HG02852 (cell line): ENCODE measurements at regions not wholly inside any gene's neighbourhood (a gene's known extent, or its start where the extent isn't known, plus 50 kb on each side); places are given as distances from the start of the nearest gene placed in this dataset.

Experiments
- ATAC-seq: cut with Tn5 transposase; IDR thresholded peaks from one replicate; pipeline ENCODE4 v1.9.1; 2021; ENCODE audit warnings: mild to moderate bottlenecking, moderate library complexity; ENCODE audit not compliant: unreplicated experiment

DNA sequence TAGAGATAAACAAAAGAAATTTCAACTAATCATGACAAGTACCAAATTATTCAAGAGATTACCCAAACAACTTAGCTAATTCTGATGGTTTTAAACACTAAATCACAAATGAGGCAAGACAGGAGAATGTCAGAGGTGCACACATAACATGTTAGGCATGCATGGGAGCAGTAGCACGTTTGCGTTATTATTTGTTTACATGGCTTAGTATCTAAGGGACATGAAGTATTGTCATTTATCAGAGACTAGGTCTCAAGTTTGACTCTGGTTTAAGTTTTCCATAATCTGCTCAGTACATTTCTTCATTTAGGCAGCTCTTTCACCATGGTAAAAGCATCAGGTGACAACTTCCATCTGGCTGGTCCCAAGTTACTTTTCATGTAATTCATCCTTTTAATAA is 244.1 kb upstream of the TNC start:
- no peak for ATAC-seq

DNA sequence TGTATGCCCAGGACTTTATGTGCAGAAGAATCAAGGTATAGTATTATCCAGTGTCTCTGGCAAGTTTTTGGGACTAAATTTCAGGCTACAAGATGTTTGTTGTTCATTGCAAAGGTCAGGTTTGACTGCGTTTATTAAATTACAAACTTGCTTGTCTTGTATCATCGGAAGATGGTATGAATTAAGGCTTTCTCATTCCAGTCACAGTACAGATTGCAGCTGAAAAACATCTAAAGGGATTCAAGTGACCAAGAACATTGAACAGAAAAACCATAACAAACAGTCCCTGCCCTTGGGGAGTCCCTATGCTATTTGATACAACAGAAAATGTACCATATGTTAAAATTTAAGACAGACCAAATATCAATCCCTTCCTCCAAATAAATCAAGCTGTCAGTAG is 244.7 kb upstream of the TNC start:
- ATAC-seq: no peak

DNA sequence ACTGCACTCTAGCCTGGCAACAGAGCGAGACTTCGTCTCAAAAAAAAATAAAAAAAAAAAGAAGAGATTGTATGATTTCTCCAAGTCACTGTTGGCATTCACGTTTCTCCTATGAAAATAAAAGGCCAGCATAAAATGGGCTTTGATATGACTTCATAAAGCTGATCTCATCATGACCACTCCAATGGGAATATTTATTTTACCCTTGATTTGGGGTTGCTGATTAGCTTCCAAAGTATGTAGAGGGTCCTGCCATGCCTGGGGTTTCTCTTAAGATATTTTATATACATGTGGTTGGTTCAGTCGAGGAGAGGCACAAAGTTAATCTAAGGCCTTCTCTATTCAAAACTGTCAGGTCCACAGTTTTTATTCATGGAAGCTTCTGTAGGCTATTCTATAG is 247.0 kb upstream of the TNC start:
- ATAC-seq: no peak

DNA sequence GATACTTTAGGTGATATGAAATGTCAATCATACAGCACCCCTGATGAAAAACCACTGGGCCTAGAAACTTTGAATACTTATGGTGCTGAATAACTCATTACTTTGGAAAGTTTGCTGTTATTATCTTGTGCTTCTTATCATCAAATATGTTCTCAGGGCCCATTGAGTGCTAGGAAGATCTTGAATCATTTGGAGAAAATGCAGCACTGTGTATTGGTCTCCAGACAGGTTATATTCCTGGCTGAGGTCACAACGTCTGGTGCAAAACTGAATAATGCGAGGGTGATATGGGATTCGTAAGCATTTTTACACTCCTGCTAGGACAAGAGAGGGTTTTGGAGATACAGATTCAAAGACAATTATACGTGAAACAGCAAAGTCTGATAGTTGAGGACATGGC is 249.4 kb upstream of the TNC start:
- no peak for ATAC-seq

DNA sequence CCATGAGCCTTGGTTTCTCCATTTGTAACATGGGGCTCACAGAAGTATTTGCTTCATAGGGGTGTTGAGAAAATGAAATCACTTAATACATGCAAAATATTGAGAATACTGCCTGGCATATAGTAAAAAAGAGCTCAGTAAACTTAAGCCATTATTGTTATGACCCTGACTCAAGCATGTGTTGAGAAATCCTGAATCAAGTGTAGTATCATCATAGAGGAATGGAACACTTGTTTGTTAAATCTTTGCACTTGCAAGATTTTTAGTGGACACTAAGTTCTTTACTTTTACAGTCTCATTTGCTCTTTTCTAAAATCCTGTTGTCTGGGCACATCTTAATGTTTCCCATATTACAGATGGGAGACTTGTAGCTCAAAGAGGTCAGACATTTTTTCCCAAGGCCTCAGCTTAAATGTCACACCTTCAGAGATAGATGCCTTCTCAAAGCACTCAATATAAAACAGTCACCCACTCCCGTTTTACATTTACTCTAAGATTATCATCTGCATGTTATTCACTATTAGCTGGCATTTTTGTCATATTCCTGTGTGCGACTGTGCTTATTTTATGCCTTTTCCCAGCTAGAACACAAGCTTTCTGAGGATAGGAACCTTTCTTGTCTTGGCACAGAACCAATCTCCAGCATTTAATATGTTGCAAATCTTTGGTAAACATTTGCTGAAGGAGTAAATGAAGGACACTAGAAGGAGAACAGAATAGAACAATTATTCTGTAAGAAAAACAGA is 250.0 kb upstream of the TNC start:
- no peak for ATAC-seq

DNA sequence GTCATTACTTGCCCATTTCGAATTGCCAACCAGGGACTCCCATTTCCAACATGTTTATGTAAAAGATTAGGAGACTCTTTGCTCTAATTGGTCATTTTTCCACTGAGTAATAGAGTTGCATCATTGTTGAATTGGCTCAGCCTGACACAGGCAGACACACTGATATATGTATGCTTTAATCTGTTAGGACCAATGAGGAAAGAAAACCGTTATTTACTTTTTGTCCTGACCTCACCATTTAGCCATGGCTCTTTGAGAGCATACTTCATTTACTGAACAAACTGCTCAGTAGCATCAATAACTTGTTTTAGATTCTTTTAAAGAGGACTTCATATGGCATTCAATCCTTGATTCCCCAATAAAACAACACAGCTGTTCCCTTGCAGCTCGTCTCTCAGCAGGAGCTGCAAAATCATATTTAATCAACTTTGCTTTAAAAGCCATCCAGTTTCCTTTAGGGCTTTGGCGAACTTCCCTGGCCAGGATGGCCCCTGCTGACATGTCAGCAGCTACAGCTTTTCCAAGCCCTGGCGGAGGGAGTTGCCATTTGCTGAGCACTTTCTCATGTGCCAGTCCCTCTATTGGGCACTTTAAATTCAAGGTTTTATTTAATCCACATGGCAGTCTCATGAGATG is 251.5 kb upstream of the TNC start:
- no peak for ATAC-seq

DNA sequence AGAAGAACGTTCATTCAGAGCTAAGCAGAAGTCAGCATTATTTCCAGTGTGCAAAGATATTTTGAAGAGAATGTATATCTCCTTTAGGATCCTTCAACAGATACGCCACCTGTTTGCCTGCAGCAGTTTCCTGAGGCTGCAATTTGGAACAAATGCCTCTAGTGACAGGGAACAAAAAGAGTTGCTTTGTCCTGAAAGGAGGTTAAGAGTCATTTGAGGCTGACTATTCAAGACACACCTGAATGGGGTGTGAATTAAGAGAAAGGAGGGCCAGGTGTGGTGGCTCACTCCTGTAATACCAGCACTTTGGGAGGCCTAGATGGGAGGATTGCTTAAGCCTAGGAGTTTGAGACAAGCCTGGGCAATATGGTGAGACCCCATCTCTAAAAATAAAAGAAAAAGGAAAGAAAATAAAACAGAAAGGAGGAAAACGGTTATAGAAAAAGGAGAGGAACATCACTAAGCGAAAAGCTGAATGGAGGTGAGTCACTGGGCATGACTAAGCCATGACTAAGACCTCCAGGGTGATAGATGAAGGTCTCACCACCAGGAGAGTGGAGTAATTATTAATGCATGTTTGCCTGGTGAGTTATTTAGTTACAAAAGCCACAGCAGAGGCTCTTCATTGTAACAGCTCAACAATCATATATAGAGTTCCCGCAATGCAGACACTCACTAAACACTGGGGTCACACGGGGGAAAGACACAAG is 255.2 kb upstream of the TNC start:
- no peak for ATAC-seq

DNA sequence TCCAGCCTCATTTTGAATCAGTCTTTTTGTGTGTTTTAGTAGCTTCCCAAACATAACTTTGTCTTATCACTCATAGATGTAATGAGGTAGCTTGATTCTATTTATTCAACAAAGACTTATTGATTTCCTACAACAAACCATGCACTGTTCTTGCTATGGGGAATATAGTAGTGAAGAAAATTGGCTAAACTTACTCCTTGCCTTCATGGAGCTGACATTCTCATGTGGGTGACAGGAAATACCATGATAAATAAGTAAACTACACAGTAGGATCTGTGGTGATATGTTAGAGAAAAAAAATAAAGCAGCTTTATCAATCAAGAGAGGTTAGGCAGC is 255.7 kb upstream of the TNC start:
- ATAC-seq: no peak

DNA sequence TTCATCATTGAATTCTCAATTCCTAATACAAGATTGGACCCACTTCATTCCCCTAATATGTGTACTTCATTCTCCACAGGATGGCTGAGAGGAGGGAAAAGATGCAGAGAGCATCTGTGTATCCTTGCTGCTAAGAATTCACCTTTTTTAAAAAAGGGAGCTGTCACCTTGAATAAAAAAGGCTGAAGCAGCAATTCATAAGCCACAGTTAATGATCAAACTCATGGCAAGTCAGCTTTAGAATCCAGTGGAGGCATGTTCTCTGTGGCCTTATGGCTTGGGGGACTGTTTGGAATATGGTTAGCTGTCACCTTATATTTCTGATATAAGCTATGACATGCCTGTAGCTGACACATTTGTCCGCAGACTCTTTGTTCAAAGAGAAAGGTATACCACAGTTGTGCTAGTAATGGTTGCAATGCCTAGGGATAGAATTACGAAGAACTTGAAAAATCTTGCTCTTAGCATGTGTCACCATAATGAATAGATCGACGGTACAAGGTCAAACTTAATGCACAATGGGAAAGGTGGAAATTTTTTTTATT is 256.8 kb upstream of the TNC start:
- ATAC-seq: no peak

DNA sequence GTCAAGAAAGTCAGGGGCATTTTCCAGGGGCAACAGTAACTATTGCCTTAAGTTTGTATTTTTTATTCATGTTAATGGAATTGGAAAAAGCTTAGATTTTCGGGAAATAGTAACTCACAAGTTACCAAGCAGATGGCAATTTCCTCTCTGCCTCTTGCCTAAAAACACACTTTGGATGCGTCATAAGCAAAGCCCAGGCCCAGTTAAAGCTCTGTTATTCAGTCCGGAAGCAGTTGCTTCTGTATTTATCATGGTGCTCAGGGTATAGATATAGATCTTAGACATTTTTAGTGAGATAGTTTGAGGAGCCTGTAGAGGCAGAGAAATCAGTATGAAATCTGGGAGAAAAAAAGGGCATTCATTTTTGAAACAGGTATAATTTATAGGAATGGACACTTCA is 260.3 kb upstream of the TNC start:
- no peak for ATAC-seq

DNA sequence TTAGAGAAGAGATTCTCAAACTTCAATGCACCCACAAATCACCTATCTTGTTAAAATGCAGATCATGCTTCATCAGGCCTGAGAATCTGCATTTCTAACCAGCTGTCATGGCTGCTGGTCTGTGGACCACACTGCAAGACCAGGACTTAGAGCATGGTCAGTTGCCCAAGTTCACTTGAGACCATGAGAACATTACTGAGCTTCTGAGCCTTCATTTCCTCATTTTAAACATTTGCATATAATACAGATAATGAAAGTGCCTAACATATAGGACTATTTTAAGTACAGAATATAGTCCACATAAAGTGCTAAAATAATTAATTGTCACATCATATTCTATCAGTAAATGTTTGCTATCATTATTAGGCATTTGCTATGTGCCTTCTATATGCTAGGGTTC is 260.8 kb upstream of the TNC start:
- ATAC-seq: no peak

DNA sequence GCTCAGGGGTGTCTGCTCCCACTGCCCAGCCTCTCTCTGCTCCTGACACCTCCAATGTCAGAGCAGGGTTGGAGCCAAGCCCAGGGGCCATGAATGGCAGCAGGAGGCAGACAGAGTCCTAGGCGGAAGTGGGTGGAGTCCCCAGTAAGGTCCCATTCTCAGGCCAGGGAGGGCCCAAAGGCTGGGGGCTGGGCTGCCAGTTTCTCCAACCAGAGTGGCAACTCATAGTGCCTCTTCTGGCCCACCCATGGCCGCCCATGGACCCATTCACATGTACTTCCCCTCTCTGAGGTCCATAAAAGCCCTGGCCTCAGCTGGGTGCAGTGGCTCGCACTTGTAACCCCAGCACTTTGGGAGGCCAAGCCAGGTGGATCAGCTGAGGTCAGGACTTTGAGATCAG is 261.8 kb upstream of the TNC start:
- ATAC-seq: no peak

DNA sequence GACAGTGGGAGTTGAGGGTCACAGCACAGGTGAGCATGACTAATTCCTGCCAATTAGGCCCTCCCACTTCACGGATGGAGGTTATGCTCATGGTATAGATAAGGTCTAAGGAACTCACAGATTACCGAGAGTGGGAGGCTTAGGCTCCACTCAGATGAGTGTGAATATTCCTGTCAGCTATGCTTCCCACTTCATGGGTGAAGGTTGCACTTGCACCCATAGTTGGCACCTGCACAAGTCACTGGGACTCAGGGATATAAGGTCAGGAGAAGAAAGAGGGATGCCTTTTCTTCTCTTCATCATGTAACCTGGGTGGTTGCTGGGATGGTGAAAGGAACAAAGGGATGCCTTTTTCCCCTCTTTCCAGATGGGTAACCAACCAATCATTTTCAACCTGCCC is 264.9 kb upstream of the TNC start:
- ATAC-seq: no peak

DNA sequence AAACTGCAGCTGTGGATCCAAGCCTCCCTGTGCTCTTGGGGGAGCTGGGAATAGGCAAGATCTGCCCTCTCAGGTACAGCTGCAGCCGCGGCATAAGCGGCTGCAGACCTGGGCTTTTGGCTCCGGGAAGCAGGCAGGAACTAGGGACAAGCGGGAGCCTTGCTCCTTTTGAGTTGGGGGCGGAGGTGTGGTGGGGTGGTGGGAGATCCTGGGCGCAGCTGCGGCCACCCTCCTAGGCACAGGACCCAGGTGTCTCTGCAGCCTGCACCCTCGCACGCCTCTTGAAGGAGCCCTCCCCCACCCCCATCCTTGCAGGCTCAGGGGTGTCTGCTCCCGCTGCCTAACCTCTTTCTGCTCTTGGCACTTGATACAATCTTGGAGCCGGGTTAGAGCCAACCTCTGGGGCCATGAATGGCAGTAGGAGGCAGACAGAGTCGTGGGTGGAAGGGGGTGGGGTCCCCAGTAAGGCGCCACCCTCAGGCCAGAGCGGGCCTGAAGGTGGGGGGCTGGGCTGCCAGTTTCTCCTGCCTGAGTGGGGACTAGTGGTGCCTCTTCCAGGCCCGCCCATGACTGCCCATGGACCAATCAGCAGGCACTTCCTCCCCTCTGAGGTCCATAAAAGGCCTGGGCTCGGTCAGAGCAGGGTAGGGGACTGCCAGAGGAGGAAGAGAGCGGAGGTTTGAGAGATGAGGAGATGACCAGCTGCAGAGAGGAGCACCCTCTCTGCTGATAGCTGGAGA is 267.6 kb upstream of the TNC start:
- no peak for ATAC-seq

DNA sequence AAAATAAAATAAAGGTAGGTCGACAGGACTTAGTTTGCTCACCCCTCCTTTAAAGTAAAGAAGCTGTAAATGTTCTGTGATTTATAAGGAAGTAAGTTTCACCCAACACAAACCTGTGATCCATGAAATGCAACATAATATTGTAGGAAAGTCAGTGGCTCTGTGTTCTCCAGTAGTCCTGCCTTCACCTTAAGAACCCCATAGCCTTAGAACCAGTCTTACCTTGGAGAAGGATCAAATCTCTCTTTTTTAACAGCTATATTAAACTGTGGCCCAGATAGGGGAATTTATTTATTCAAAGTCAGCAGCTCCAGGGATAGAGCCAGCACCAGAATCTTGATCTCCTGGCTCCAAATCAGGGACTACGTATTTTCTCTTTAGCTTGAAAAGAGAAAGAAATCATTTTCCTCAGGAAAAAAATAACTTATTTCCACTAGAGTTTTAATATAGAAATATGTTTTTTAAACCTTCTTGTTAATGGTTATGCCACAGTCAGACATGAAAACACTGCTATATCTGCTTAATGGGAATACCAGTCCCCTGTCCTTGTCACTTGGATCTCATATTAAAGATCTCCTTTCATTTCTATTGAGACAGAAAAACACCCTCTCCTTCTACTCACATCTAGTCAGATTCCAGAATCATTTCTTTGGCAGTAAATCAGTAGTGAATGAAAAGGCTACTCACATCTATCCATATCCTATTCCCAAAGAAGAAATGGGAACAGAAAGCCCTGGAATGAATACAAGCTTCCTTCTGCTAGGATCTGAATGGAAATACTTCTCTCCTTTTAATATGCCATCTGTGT is 269.2 kb upstream of the TNC start:
- ATAC-seq: no peak

DNA sequence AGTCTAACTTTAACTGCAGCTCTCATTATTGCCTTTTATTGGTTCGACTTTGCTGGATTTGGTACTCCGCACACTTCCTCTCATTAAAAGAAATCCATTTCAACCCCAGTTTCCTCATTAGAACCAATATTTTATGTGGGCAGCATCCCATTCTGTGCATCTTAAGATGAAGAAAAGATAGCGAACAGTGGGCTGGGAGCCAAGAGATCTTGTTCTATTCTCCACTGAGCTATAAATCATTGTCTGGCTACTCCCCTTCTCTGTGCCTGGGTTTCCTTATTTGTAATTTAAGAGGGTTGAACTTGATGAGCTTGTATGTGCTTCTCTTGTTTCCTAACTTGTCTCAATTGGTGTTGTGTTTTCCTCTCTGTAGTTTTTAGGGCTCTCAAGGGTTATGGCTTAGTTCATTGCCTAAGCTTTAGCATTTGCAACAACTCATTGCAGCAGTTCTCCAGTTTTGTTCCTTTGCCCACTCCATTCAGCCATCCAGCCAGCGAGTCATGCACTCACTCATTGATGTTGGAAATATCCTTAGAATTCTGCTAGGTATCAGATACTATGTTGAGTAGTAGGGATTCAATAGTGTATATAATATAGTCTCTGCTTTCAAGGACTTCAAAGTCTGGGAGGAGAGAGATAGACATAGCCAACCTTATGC is 273.3 kb upstream of the TNC start:
- no peak for ATAC-seq

DNA sequence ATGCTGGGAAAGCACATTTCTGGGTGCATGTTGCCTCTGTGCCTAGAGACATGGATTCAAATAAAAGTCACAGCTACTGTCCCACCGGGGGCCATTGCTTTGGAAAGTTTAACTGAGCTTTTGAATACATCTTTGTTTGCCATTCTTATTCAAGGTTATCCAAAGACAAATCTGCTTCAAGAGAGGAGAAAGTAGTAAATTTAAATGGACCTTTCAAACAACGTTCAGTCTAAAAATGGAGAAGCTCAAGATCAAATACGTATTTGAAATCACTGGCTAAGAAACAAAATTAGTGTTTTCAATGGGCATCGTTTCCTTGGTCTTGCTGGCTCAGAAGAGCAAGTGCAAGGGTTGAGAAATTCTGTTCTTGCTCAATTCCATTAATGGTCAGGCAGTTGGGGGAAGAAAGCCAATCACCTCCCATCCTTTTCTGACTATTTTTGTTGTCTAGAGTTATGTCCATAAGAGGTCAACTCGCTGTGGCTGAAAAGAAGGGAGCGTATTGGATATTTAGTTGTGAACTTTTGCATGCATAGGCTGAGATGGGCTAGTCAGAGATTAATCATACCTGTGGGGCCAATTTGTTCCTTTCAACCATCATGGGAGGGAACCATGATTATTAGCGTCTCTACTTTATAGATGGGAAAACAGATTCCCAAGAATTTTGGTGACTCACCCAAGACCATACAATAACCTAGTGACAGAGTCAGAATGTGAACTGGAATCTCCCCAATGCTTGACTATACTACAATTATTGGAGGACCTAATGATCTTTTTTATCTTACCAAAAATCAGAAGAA is 276.2 kb upstream of the TNC start:
- no peak for ATAC-seq

DNA sequence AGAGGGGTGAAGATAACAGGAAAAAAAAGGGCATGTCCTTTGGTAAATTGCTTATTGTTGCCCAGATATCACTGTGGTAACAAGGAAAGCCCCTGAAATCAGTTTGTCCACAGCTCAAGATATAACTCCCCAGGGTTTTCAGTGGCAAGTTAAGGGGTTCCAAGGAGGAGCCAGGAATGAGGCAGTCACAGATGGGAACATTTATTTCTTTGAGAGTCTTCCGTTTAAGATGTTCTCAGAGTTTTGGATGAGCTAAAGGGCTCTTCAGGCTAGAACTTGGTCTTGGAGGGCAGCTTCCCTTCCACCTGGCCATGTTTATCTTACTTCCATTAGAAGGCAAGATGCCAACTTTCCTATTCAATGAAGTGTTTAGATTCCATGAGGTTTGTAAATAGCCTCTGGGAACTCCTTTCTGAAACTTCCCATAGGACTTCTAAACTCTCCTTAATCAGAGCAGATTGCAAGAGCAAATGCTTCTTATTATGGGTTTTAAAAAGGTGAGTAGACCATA is 277.6 kb upstream of the TNC start:
- ATAC-seq: no peak

DNA sequence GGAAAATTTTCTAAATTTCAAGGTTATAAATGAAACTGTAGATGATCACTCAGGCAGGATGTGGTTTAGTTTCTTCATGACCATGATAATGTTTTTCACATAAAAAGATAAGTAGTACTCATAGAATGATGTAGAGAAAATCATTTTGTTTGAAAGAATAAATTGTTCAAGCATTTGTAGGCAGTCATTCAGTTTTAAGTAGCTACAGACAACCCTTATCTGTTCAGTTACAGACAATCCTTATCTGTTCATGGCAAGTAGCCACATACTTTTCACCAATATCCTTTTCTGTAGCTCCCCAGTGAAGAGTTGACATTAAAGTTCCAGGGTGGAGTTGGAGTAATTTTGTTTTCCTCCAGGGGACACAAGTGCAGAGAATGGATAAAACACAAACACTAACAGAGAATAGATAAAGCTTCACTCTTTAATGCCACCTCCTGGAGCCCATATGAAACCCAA is 278.1 kb upstream of the TNC start:
- no peak for ATAC-seq
